Astrocyte of the spinal cord (primary cell): ENCODE measurements at regions not wholly inside any gene's neighbourhood (a gene's known extent, or its start where the extent isn't known, plus 50 kb on each side); places are given as distances from the start of the nearest gene placed in this dataset.

Experiments used
- DNase-seq: peaks from one replicate; pipeline ENCODE4 v3.0.0; 2011; ENCODE audit warnings: low read depth, low spot score
- H3K4me3 ChIP-seq: 2 replicates; pipeline ENCODE4 v1.5.1; 2011; ENCODE audit warnings: low read depth, mild to moderate bottlenecking, low read length, moderate library complexity
- CTCF ChIP-seq: IDR thresholded peaks from 2 replicates; pipeline ENCODE4 v1.5.1; 2012; ENCODE audit warnings: low read depth, mild to moderate bottlenecking, low read length, inconsistent platforms
- in situ Hi-C: cut with HindIII; loops from 2 replicates; pipeline ENCODE4 v1.10.0; 2017; ENCODE audit warnings: low sequenced_read_pairs

- no peak overlapping the region for H3K4me3 ChIP-seq
- no peak for DNase-seq
- TF ChIP-seq CTCF = no peak
- in situ Hi-C loops = no loop called here
Observed at GRCh38 chr2:11920993-11921583, 174.7 kb downstream of the LPIN1 start.

GRCh38 chr2:11922294-11922693 lies 175.9 kb downstream of the LPIN1 start:
- in situ Hi-C loops = no loop called here
- DNase-seq = no peak
- no peak for TF ChIP-seq CTCF
- no peak overlapping the region for H3K4me3 ChIP-seq

GRCh38 chr2:11923935-11924334 lies 177.5 kb downstream of the LPIN1 start:
- H3K4me3 ChIP-seq = no peak overlapping the region
- in situ Hi-C loops = no loop called here
- DNase-seq = no peak
- no peak for TF ChIP-seq CTCF

- in situ Hi-C loops = no loop called here
- no peak overlapping the region for H3K4me3 ChIP-seq
- DNase-seq = no peak
- TF ChIP-seq CTCF = no peak
Observed at GRCh38 chr2:11925295-11926066, 179.0 kb downstream of the LPIN1 start.

GRCh38 chr2:11930211-11930761 lies 183.9 kb downstream of the LPIN1 start:
- in situ Hi-C loops = no loop called here
- DNase-seq = peak; percentile 30
- TF ChIP-seq CTCF = no peak
- no peak overlapping the region for H3K4me3 ChIP-seq

- TF ChIP-seq CTCF = no peak
- DNase-seq = no peak
- H3K4me3 ChIP-seq = no peak overlapping the region
- in situ Hi-C loops = no loop called here
Observed at GRCh38 chr2:11932048-11932512, 185.6 kb downstream of the LPIN1 start.
